ENCODE measurements at regions not wholly inside any gene's neighbourhood (a gene's known extent, or its start where the extent isn't known, plus 50 kb on each side); places are given as distances from the start of the nearest gene placed in this dataset.
"Not testable (repeated sequence)": the region's sequence is repeated elsewhere in the genome, so short reads cannot be mapped to it uniquely, and the experiment has no call there.

GRCh38 chr6:76677017-76677416 lies 604.6 kb upstream of the IMPG1 start:
- no peak for DNase-seq (ENCODE audit: low spot score)

DNA sequence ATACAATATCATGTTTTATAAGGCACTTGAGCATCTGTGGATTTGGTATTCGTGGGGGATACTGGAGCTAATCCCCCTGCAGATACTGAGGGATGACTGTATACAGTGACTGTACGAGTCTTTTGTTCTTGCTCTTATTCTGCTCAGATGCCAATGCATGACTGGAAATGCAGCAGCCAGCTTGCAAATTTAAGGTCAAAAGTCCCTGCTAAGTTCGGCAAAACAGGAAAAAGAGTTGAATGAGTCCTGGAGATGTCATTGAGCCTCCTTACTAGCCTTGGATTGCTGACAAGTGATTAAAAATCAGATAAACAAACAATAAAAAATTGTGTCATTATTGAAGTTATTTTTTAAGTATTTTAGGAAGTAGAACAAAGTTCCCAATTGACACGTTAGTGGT lies 599.3 kb upstream of the IMPG1 start:
- DNase-seq (ENCODE audit: low spot score) = no peak

- no peak for DNase-seq (ENCODE audit: low spot score)
These were observed 571.8 kb upstream of the IMPG1 start for GRCh38 chr6:76644231-76644630.

DNA sequence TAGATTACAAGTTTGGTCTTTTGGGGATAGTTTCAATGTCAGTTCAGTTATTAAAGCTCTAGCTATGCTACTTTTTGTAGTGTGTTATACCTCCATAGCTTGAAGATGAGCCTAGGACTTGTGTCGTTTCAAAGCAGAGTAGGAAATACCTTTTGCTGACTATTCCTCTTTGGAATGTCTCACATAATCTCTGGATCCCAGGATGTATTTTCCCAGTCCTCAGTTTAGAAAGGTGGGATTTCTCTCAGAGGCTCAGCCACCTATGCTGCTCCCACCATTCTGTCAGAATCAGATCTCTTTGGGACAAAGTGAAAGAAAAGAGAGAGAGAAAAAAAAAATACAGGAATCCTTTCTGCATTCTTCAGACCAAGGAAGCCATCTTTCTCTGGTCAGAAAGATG lies 567.5 kb upstream of the IMPG1 start:
- DNase-seq (ENCODE audit: low spot score) = no peak

GRCh38 chr6:76634695-76635094 lies 562.2 kb upstream of the IMPG1 start:
- DNase-seq (ENCODE audit: low spot score) = no peak

- DNase-seq (ENCODE audit: low spot score) = no peak
These were observed 560.8 kb upstream of the IMPG1 start for GRCh38 chr6:76633259-76633658.

- DNase-seq (ENCODE audit: low spot score) = no peak
These were observed 559.2 kb upstream of the IMPG1 start for GRCh38 chr6:76631622-76632021.

GRCh38 chr6:76615395-76615794 lies 542.9 kb upstream of the IMPG1 start:
- DNase-seq (ENCODE audit: low spot score) = no peak

DNA sequence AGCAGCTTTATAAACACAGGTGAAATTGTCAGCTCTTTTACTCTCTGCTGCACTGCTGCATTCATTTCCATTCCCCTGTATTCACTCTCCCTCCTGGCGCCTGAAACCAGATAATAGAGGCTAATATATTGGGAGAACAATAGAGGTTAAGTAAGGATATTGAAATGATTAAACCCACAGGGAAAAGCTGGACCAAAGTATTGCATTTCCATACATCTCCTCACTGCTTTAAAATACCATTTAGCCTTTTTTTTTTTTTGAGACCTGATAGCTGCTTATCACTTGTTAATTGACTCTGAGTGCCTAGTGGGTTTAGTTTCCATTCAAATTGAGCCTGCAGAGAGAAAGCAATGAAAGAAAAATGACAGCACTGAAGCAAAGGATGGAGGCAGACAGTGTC lies 540.5 kb upstream of the IMPG1 start:
- no peak for DNase-seq (ENCODE audit: low spot score)

- no peak for DNase-seq (ENCODE audit: low spot score)
These were observed 536.7 kb upstream of the IMPG1 start for GRCh38 chr6:76609160-76609559.

DNA sequence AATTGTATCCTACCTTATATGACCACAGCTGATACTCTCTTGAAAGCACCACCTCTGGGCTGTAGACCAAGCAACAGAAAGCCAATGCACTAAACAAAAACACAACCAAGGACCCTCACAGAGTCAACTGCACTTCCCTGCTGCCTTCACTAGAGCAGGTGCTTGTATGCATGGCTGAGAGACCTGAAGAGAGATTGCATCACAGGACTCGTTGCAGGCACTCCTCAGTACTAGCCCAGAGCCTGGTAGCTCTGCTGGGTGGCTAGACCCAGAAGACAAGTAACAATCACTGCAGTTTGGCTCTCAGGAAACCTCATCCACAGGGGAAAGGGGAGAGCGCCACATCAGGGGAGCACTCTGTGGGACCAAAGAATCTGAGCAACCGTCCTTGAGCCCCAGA lies 521.6 kb upstream of the IMPG1 start:
- no peak for DNase-seq (ENCODE audit: low spot score)

DNA sequence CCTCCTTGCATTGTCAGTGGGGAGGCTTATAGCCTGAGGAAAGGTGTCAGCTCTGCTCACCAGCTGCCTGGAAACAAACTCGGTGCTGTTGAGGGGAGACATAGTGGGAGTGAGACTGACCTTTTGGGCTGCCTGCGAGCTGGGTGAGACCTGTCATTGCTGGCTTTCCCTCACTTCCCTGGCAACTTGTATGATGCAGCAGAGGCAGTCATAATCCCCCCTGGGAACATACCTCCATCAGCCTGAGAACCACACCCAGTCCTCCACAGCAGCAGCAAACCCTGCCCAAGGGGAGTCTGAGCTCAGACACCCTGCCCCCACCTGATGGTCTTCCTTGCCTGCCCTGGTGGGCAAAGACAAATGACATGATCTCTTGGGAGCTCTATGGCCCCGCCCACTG lies 521.2 kb upstream of the IMPG1 start:
- no peak for DNase-seq (ENCODE audit: low spot score)

DNA sequence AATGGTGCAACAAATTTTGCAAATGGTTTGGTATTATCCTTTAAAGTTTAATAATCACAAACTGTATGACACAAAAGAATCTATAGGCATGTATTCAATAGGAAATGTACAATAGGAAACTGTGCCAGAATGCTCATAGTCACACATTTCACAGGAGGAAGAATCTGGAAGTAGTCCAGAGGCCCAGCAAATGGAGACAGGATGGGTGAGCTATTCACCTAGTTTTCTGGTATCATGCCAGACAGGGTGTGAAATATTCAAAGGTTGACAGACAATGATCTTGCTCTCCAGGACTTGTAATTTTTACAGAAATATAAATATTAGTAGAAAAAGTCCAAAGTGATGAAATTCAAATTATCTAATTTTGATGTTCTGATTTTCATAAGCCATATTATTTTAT lies 520.1 kb upstream of the IMPG1 start:
- no peak for DNase-seq (ENCODE audit: low spot score)

GRCh38 chr6:76587271-76587670 lies 514.8 kb upstream of the IMPG1 start:
- no peak for DNase-seq (ENCODE audit: low spot score)

DNA sequence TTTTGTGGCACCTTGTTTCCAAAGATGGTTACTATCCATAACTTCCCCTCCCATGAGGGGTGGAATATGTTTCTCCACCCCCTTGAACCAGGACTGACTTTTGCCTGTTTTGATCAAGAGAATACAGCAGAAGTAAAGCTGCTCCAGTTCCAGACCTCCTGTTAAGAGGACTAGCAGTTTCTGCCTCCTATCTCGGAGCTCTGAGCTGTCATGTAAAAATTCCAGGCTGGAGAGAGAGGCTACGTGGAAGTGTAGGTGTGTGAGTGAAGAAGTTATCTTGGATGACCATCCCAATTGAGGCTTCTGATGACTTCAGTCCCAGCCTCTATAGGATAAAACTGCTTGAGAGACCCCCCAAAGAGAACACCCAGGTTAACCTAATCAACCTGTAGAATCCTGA lies 511.7 kb upstream of the IMPG1 start:
- no peak for DNase-seq (ENCODE audit: low spot score)

DNA sequence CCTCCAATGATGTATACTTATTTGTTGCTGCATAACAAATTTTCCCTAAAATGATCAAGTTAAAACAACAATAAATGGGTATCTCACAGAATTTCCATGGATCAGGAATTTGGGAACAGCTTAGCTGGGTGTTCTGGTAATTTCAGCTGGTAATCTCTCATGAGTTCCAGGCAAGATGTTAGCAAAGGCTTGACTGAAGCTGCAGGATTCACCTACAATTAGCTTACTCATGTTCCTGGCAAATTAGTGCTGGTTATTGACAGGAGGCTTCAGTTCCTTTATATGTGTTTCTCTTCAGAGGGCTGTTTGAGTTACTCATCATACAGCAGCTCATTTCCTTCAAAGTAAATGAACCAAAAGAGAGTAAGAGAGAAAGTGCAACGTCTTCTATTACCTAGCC lies 506.3 kb upstream of the IMPG1 start:
- no peak for DNase-seq (ENCODE audit: low spot score)

- DNase-seq (ENCODE audit: low spot score) = no peak
These were observed 502.3 kb upstream of the IMPG1 start for GRCh38 chr6:76574746-76575145.

DNA sequence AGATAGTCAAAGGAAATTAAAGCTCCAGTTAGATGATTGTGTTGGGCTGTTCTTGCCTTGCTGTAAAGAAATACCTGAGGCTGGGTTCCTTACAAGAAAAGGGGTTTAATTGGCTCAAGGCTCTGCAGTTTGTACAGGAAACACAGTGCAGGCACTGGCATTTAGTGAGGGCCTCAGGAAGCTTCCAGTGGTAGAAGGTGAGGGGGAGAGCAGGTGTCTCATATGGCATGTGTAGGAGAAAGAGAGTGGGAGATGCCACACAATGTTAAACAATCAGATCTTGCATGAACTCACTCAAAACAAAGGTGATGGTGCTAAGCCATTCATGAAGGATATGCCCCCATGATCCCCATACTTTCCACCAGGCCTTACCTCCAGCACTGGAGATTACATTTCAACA lies 493.5 kb upstream of the IMPG1 start:
- no peak for DNase-seq (ENCODE audit: low spot score)

GRCh38 chr6:76562371-76562770 lies 489.9 kb upstream of the IMPG1 start:
- DNase-seq (ENCODE audit: low spot score) = not testable (repeated sequence)

DNA sequence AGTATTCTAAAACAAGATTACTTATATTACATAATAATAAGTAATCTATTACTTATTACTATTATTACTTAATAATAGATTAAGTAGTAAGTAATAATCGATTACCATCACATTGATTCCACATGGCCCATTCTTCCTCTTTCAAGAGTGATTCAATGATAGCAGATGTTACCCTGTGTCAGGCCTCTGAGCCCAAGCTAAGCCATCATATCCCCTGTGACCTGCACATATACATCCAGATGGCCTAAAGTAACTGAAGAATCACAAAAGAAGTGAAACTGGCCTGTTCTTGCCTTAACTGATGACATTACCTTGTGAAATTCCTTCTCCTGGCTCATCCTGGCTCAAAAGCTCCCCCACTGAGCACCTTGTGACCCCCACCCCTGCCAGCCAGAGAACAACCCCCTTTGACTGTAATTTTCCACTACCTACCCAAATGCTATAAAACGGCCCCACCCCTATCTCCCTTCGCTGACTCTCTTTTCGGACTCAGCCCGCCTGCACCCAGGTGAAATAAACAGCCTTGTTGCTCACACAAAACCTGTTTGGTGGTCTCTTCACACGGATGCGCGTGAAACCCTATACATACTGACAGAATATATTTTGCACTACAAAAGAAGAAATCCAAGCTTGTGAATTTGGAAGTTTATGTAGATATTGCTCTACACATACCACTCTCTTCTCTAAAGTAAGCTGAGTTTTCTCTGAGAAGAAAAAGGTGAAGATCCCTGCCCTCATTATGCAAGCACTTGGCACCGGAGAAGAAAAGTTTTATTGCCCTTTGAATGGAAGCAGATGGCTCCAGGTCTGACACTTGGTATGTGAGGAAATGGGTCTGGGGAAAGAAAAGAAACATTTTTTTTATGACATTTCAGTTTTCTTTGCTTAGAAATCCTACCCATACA lies 488.6 kb upstream of the IMPG1 start:
- not testable (repeated sequence) for DNase-seq (ENCODE audit: low spot score)

DNA sequence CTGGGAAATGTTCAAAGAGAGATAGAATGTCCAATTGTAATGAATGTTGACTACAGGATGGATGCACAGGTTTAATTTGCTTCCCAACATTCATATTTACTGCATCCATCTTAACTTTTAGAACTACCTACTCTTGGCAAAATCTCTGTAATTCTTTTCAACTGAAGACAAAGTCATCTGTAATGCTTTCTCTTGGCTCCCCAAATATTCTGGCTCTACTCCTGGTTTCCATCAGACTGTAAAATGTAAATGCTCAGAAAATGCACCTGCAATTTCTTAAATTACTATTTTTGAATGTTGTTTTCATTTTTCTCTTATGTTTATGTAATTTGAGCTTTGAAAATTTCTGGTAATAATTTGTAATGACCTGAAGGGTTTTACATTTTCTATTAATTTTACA lies 480.8 kb upstream of the IMPG1 start:
- no peak for DNase-seq (ENCODE audit: low spot score)

- no peak for DNase-seq (ENCODE audit: low spot score)
These were observed 479.8 kb upstream of the IMPG1 start for GRCh38 chr6:76552268-76552667.

GRCh38 chr6:76533661-76534060 lies 461.2 kb upstream of the IMPG1 start:
- no peak for DNase-seq (ENCODE audit: low spot score)

GRCh38 chr6:76532647-76533046 lies 460.2 kb upstream of the IMPG1 start:
- no peak for DNase-seq (ENCODE audit: low spot score)
